Smooth muscle cell (in vitro differentiated cells): ENCODE measurements at regions not wholly inside any gene's neighbourhood (a gene's known extent, or its start where the extent isn't known, plus 50 kb on each side); places are given as distances from the start of the nearest gene placed in this dataset.

Experiments used
- DNase-seq: peaks from one replicate; lab custom pipeline; 2025; ENCODE audit not compliant: unreplicated experiment; lab: John Stamatoyannopoulos, UW
- H2AFZ ChIP-seq: fragments of 200-600 bp; sonication (generic); 2 replicates; pipeline ENCODE4 v1.6.0; 2016; ENCODE audit warnings: antibody characterized with exemption, low read depth, mild to moderate bottlenecking
- H3F3A ChIP-seq: fragments of 200-600 bp; sonication (generic); 2 replicates; pipeline ENCODE4 v1.6.0; 2017; ENCODE audit warnings: antibody characterized with exemption, low read depth
- H3K27ac ChIP-seq: fragments of 200-600 bp; sonication (generic); 2 replicates; pipeline ENCODE4 v1.5.1; 2016; ENCODE audit warnings: low read depth, mild to moderate bottlenecking
- H3K27me3 ChIP-seq: fragments of 200-600 bp; sonication (generic); 2 replicates; pipeline ENCODE4 v1.6.1; 2016; ENCODE audit warnings: low read depth, mild to moderate bottlenecking
- H3K36me3 ChIP-seq: fragments of 200-600 bp; sonication (generic); 2 replicates; pipeline ENCODE4 v1.5.1; 2016; ENCODE audit warnings: low read depth
- H3K4me1 ChIP-seq: fragments of 200-600 bp; sonication (generic); 2 replicates; pipeline ENCODE4 v1.5.1; 2016; ENCODE audit warnings: low read depth
- H3K4me2 ChIP-seq: fragments of 200-600 bp; sonication (generic); 2 replicates; pipeline ENCODE4 v1.6.0; 2016; ENCODE audit warnings: mild to moderate bottlenecking
- H3K4me3 ChIP-seq: fragments of 200-600 bp; sonication (generic); 2 replicates; pipeline ENCODE4 v1.5.1; 2016; ENCODE audit warnings: mild to moderate bottlenecking
- H3K79me2 ChIP-seq: fragments of 200-600 bp; sonication (generic); 2 replicates; pipeline ENCODE4 v1.6.0; 2016; ENCODE audit warnings: low read depth, mild to moderate bottlenecking
- H3K9ac ChIP-seq: fragments of 200-600 bp; sonication (generic); 2 replicates; pipeline ENCODE4 v1.6.0; 2016; ENCODE audit warnings: low read depth
- H3K9me3 ChIP-seq: fragments of 200-600 bp; sonication (generic); replicated peaks from 2 replicates; pipeline ENCODE4 v1.5.1; 2016; ENCODE audit warnings: low read depth
- H4K20me1 ChIP-seq: fragments of 200-600 bp; sonication (generic); 2 replicates; pipeline ENCODE4 v1.6.0; 2016; ENCODE audit warnings: low read depth
- WGBS: methylation state at CpG from one replicate; pipeline ENCODE4 v1.1.7; 2016; ENCODE audit warnings: low lambda C conversion rate; 5-methylcytosine and 5-hydroxymethylcytosine counted together
- TF ChIP-seq, protein P1 (sequence below): fragments of 200-600 bp; sonication (generic); IDR thresholded peaks from 2 replicates; pipeline ENCODE4 v1.5.1; 2017; ENCODE audit warnings: borderline replicate concordance, mild to moderate bottlenecking, antibody characterized with exemption; ENCODE audit not compliant: insufficient read depth, poor library complexity, severe bottlenecking

DNA sequence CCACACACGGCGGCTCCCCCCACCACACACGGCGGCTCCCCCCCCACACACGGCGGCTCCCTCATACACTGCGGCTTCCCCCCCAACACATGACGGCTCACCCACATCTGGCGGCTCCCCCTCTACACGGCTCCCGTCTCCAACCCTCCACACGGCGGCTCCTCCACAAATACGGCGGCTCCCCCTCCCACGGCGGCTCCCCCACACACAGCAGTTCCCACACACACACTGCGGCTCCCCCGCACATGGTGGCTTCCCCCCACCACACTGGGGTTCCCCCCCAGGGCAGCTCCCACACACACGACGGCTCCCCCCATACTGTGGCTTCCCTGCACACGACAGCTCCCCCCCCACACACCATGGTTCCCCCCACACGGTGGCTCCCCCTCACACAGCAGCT lies 98.0 kb downstream of the TTLL2 start:
- DNase-seq = no peak
- Histone ChIP-seq H3K4me2 (no peak overlapping the region), H2AFZ (no peak overlapping the region), H4K20me1 (no peaks in the 10 kb centered on the region), H3K9ac (no peak overlapping the region), H3K9me3 (no peaks in the 10 kb centered on the region), H3K4me3 (no peak overlapping the region), H3K79me2 (no peaks in the 10 kb centered on the region), H3K27me3 (no peaks in the 10 kb centered on the region), H3K36me3 (no peaks in the 10 kb centered on the region), H3F3A (no peaks in the 10 kb centered on the region), H3K4me1 (no peaks in the 10 kb centered on the region), H3K27ac (no peak overlapping the region)
- TF ChIP-seq, protein P1, sequence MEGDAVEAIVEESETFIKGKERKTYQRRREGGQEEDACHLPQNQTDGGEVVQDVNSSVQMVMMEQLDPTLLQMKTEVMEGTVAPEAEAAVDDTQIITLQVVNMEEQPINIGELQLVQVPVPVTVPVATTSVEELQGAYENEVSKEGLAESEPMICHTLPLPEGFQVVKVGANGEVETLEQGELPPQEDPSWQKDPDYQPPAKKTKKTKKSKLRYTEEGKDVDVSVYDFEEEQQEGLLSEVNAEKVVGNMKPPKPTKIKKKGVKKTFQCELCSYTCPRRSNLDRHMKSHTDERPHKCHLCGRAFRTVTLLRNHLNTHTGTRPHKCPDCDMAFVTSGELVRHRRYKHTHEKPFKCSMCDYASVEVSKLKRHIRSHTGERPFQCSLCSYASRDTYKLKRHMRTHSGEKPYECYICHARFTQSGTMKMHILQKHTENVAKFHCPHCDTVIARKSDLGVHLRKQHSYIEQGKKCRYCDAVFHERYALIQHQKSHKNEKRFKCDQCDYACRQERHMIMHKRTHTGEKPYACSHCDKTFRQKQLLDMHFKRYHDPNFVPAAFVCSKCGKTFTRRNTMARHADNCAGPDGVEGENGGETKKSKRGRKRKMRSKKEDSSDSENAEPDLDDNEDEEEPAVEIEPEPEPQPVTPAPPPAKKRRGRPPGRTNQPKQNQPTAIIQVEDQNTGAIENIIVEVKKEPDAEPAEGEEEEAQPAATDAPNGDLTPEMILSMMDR = no peak
- 100% methylated on average over 4 of the region's 23 CpGs for WGBS

DNA sequence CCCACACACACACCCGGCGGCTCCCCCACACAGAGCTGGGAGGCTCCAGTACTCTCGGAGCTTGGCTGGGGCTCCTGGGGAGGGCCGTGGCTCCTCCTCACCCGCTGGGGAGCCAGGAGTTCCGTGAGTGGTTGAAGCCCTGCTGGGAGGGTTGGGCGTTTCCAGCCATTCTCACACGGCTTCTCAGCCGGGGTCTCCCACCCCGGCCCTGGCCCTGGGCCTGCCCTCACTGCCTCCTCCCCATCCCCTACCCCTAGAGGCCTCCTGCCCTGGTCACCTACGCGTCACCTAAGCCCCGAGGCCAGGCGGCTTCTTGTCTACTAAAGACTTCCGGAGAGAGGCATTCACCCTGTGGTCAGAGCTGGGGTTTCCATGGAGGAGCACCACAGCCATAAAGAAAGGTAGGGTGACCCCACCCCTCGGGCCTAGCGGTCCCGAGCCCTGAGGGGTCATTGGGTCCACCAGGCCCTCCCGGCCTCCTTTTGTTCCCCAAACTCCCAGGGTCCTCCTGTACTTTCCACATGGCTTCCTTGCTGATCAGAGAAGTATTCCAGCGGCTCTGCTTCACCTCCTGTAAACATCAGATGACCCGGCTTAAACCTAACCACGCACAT lies 99.3 kb downstream of the TTLL2 start:
- no peak for DNase-seq
- 94% methylated on average over 18 of the region's 22 CpGs for WGBS

DNA sequence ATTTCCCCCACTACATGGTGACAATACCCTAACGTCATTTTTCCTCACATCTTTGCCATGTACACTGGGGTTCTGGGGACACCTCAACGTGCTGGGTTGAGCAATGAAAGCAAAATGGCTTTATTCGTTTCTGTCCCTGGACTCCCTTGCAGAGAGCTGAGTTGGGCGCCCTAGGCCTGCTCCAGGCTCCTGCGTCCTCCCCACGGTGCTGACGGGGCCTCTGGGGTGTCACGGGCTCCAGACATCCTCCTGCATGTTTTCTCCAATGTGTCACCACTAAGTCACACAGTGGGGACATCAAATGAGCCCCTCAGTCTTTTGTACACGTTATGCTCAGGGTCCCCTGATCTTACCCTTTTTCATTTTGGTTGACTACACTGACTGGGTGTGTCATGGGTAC lies 99.8 kb downstream of the TTLL2 start:
- H3K36me3 ChIP-seq = no peaks in the 10 kb centered on the region
- WGBS = 95% methylated on average over 9 of the region's 9 CpGs
- no peak overlapping the region for H3K4me2 ChIP-seq
- TF ChIP-seq, protein P1 = no peak
- no peaks in the 10 kb centered on the region for H3F3A ChIP-seq
- H3K27me3 ChIP-seq = no peaks in the 10 kb centered on the region
- no peak overlapping the region for H3K9ac ChIP-seq
- H3K4me1 ChIP-seq = no peaks in the 10 kb centered on the region
- no peak overlapping the region for H3K27ac ChIP-seq
- no peak overlapping the region for H3K4me3 ChIP-seq
- DNase-seq = no peak
- no peak overlapping the region for H2AFZ ChIP-seq
- no peaks in the 10 kb centered on the region for H3K79me2 ChIP-seq
- H3K9me3 ChIP-seq = no peaks in the 10 kb centered on the region
- no peaks in the 10 kb centered on the region for H4K20me1 ChIP-seq

More for the DNA sequence above, 99.3 kb downstream of the TTLL2 start:
- no peak overlapping the region for H3K4me3 ChIP-seq
- H3K4me1 ChIP-seq = no peaks in the 10 kb centered on the region
- H3K4me2 ChIP-seq = no peak overlapping the region
- no peaks in the 10 kb centered on the region for H3K9me3 ChIP-seq
- H2AFZ ChIP-seq = no peak overlapping the region
- no peaks in the 10 kb centered on the region for H4K20me1 ChIP-seq
- no peak overlapping the region for H3K27ac ChIP-seq
- H3K27me3 ChIP-seq = no peaks in the 10 kb centered on the region
- H3K9ac ChIP-seq = no peak overlapping the region
- no peaks in the 10 kb centered on the region for H3F3A ChIP-seq
- no peaks in the 10 kb centered on the region for H3K36me3 ChIP-seq
- TF ChIP-seq, protein P1 = no peak
- H3K79me2 ChIP-seq = no peaks in the 10 kb centered on the region

DNA sequence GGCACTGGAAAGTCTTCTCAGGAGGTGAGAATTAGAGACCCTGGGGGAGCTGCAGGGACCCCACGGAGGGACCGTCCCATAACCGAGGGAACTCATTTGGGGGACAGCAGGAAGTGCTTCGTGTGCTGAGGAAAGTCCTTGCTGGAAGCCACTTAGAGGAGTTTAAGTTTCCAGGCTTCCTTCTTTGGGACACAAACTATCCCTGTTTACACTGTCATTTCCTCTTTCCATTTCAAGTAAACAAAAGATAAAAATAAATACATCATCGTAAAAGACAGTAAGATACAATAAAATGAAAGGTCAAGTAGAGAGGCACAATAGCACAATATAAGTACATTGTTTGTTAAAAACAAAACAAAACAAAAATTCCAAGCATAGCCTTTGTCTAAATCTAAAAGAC lies 101.2 kb downstream of the TTLL2 start:
- no peaks in the 10 kb centered on the region for H4K20me1 ChIP-seq
- TF ChIP-seq, protein P1 = no peak
- H3K4me3 ChIP-seq = no peak overlapping the region
- H3K4me1 ChIP-seq = no peaks in the 10 kb centered on the region
- no peak for DNase-seq
- WGBS = 54% methylated on average over 5 of the region's 5 CpGs
- H2AFZ ChIP-seq = no peak overlapping the region
- no peak overlapping the region for H3K9ac ChIP-seq
- H3K79me2 ChIP-seq = no peaks in the 10 kb centered on the region
- no peaks in the 10 kb centered on the region for H3K27me3 ChIP-seq
- no peak overlapping the region for H3K27ac ChIP-seq
- H3K4me2 ChIP-seq = no peak overlapping the region
- no peaks in the 10 kb centered on the region for H3K9me3 ChIP-seq
- H3K36me3 ChIP-seq = no peaks in the 10 kb centered on the region
- no peaks in the 10 kb centered on the region for H3F3A ChIP-seq
